ENCODE measurements at regions not wholly inside any gene's neighbourhood (a gene's known extent, or its start where the extent isn't known, plus 50 kb on each side); places are given as distances from the start of the nearest gene placed in this dataset.
"Not testable (repeated sequence)": the region's sequence is repeated elsewhere in the genome, so short reads cannot be mapped to it uniquely, and the experiment has no call there.

GRCh38 chr15:95724908-95725633 is 605.4 kb upstream of the NR2F2 start:
- no peak for DNase-seq

GRCh38 chr15:95726891-95727290 is 603.6 kb upstream of the NR2F2 start:
- no peak for DNase-seq

GRCh38 chr15:95733931-95734330 is 596.6 kb upstream of the NR2F2 start:
- no peak for DNase-seq

GRCh38 chr15:95734422-95735316 is 595.8 kb upstream of the NR2F2 start:
- no peak for DNase-seq

- DNase-seq = no peak
Measured at GRCh38 chr15:95737060-95737459, 593.4 kb upstream of the NR2F2 start.

- DNase-seq = no peak
Measured at GRCh38 chr15:95739131-95739530, 591.4 kb upstream of the NR2F2 start.

GRCh38 chr15:95741830-95742229 is 588.7 kb upstream of the NR2F2 start:
- DNase-seq = no peak

DNA sequence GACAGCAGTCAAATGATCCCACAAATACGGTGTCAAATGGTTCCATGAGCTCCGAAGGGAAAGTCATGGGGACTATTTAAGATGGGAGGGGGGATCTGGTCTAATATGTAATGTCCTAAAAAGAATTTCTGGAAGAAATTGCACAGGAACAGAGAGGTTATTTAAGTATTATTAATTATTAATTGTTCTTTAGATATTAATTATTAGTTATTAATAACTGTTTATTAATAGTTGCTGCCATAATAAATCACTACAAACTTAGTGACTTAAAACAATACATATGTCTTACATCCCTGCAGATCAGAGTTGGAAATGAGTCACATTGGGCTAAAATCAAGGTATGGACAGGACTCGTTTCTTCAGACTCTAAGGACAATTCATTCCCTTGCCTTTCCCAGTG is 588.2 kb upstream of the NR2F2 start:
- no peak for DNase-seq

DNA sequence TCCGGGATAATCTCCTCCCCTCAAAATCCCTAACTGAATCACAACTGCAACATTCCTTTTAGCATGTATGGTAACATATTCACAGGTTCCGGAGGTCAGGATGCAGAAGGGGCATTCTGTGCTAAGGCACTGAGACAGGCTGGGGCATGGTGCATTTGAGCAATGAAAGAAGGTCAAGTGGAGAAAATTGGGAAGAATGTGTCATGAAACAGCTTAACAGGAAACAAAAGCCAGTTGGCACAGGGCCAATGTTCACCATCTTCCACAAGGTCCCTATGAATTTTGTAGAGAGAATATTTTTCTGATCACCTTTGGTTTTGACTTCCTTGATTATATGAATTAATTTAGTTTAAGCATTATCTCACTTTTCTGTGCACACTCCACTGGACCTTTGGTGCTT is 587.7 kb upstream of the NR2F2 start:
- DNase-seq = no peak

DNA sequence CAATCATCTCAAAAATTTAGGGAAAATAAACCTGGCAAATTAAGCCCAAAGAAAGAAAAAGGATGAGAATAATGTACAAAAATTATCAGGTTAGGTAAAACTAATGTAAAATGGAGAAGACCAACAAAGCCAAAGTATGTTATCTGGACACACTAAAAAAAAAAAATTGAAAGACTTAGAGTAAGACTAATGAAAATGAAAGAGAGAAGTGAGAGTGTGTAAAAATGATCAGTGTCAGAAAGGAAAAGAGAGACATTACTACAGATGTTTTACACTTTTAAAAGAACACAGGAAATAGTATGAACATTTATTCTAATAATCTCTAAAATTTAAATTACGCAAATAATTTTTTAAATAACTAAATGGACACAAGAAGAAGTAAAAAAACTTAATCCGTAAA is 573.3 kb upstream of the NR2F2 start:
- DNase-seq = no peak

GRCh38 chr15:95758451-95758850 is 572.0 kb upstream of the NR2F2 start:
- no peak for DNase-seq

GRCh38 chr15:95758851-95759250 is 571.6 kb upstream of the NR2F2 start:
- DNase-seq = no peak

DNA sequence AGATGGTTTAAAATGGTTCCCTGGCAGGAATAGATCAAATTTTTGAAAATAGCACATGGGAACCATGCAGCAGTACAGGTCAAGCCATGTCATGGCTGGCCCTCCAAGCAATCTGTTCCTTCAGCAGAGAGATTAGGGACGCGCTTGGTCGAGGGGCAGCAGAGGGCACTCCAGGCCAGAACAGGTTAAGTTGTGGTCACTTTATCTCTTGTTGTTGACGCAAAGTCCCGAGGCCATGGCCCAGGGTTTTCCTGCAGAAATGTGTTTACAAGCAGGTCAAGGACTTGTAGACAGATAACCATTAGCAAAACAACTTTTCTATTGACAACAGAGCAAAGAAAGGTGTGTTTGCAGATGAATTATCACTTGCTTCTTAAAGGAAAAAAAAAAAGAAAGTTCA is 570.0 kb upstream of the NR2F2 start:
- DNase-seq = peak in 1 of 2 experiments; percentile 9

DNA sequence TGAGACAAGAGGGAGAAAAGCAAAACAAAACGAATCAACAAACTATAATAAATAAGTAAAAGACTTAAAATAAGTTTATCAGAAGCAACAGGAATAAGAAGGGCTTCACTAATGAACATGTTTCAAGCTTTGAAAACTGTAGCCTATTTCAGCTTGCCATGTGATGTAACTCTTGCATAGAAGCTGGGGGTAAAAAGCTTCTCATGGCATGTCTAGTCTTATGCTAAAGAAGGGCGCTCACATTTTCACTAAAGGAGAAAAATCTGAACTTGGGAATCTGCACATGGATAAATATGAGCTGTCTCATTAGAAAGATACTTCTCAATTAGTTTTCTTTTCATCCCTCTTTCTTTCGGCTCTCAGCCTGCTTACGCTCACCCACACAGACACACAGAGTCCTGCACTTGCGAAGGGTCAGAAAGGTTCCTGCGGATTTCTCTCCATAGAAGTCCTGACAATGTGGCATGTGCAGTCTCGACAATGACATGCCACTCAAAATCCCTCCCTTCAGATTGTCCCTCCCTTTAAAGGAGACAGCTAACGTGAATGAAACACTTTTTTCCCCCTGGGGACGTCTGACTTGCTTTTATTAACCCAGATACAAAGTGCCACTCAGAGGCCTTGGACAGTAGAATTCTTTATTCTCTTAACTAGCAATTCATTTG is 568.9 kb upstream of the NR2F2 start:
- DNase-seq = no peak

DNA sequence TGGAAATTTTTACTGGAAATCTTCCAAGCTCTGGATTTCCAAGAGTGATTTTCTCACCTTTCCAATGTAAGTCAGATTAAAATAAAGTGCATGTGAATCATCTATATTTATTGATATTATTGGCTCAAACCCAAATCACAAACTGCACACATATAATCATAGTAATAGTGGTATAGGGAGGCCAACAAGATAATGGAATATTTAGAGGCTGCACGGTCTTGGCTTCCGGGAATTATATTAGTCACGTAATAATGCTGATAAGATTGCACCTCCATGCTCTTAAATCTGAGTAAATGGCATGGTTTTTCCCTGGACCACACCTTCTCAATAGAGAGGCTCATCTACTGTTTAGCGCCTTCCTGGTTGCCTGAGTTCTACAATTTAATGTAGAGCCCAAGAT is 567.1 kb upstream of the NR2F2 start:
- DNase-seq = no peak

DNA sequence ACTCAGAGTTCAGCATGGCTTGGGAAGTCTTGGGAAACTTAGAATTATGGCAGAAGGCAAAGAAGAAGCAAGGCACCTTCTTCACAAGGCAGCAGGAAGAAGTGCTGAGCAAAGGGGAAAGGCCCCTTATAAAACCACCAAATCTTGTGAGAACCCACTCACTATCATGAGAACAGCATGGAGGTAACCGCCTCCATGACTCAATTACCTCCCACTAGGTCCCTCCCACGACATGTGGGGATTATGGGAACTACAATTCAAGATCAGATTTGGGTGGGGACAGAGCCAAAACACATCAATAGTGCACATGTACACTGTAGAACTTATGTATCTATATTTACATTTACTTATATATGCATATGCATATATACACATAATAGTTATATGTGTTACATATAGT is 565.3 kb upstream of the NR2F2 start:
- DNase-seq = no peak

DNA sequence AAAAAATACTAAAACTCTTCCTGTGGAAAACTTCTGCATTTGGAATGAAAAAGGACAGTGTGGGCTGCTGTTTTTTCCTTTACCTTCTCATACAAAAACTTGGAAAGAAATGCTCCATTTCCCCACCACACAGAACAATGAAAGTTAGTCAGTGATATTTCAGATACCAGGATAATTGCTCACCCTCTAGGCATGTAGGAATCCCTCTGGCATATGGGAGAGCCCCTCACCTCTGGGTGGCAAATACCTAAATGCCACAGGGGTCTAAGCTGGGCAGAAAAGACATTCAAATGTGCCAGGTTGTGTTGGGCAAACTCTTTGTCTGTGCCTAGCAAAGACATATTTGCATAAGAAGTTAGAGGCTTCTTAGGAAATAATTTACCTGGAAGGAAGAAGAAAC is 560.3 kb upstream of the NR2F2 start:
- DNase-seq = peak; percentile 7 to 37

DNA sequence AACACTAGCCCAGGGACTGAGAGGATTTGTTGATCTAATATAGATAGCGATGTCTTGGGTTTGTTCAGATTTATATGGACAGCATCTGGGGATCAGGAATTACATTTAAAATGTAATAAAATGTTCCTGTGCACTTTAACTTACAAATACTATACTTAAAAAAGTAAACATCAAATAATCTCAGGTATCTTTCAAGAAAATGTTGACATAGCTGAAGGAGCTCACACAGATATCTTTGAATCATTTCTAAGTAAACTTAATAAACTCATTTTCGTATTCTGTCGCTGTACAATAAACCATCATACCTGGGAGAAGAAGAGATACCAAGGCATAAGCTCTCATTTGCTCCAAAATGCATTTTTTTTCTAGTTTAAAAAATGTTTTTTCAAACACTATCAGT is 557.5 kb upstream of the NR2F2 start:
- no peak for DNase-seq

- no peak for DNase-seq
Measured at GRCh38 chr15:95784508-95784907, 546.0 kb upstream of the NR2F2 start.

DNA sequence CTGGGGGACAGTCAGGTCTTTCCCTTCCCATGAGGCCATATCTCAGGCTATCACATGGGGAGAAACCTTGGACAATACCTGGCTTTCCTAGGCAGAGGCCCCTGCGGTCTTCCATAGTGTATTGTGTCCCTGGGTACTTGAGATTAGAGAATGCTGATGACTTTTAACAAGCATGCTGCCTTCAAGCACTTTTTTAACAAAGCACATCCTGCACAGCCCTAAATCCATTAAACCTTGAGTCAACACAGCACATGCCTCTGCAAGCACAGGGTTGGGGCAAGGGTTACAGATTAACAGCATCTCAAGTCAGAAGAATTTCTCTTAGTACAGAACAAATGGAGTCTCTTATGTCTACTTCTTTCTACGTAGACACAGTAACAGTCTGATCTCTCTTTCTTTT is 545.2 kb upstream of the NR2F2 start:
- not testable (repeated sequence) for DNase-seq

DNA sequence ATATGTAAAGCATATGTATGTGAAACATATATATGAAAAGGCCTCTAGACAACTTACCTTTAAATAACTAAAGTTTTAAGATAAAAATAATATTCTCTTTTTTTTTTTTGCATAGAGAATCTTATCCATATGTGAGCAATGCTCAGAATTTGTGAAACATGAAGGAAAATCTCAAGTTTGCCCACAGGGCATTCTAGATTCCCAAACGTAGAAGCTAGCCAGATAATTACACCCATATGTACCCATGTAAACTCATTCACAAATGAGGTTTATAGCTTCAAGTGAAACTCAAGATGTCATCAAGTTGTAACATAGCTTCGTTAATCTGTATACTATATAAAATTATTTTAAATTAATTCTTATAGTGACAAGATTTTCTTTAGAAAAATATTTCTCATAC is 537.3 kb upstream of the NR2F2 start:
- DNase-seq = no peak

DNA sequence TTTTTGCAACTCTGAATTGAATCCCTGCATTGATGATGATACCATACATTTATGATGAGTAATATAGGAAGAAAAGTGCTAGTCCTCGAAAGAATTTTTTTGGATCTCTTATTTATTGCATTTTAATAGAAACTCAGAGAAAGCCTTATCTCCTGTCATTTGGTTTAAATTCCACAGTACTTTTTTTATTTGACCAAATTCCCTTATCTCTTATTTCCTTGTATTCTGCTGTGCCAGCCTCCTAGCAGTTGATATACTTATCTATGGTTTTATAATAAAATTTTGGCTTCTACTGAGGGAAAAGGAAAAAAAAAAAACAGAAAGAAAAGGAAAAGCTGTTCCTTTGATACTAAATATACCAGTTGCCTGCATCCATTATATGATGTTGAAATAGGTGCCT is 535.1 kb upstream of the NR2F2 start:
- no peak for DNase-seq

DNA sequence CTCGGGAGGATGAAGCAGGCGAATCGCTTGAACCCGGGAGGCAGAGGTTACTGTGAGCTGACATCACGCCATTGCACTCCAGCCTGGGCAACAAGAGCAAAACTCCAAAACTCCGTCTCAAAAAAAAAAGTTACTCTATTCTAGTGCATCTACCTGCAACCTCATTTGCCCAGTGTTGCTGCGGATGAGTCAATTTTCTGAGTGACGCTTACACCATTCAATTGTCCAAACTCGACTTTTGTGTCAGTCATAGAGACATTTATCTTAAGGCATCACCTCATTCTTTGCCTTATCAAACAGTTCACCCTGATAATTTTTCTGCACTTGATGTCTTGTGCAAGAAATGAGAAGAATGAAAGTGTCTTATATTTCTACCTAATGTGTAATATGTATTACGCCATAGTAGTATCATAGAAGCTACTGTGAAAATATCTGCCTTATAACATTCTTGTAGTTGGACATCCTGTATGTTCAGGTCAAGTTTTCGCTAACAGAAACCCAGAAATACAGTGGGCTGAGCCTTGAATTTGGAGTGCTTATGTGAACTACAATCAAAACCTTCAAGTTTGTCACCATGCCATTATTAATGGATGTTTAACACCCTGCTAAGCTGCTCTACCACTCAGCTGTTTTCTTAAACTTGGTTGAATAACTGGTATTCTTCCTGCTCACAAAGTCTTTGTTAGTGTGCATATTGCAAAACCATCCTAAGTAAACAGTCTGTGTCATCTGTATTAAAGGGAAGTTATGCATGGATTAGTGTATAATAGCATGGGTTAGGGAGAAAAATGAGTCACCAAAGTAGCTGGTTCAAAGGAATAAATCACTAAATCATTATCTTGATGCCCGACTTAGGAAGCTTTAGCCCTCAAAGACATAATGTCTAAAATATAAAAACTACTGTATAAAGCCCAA is 531.0 kb upstream of the NR2F2 start:
- no peak for DNase-seq
